PC-9 (cell line): ENCODE measurements at regions not wholly inside any gene's neighbourhood (a gene's known extent, or its start where the extent isn't known, plus 50 kb on each side); places are given as distances from the start of the nearest gene placed in this dataset.

ENCODE experiments used
- CTCF ChIP-seq: fragments of 200-600 bp; sonication (generic); conservative IDR thresholded peaks from 2 replicates; pipeline ENCODE4 v1.6.1; 2017; ENCODE audit warnings: mixed run types, antibody characterized with exemption, mild to moderate bottlenecking, moderate library complexity
- EZH2 ChIP-seq: fragments of 200-600 bp; sonication (generic); IDR thresholded peaks from 2 replicates; pipeline ENCODE4 v1.8.0; 2017; ENCODE audit warnings: antibody characterized with exemption, low read depth

- TF ChIP-seq CTCF (no peak), EZH2 (no peak)
Measured at GRCh38 chr11:45752106-45752505, 52.8 kb upstream of the SLC35C1 start.
